Transverse colon (tissue), 3 donors: ENCODE measurements at regions not wholly inside any gene's neighbourhood (a gene's known extent, or its start where the extent isn't known, plus 50 kb on each side); places are given as distances from the start of the nearest gene placed in this dataset.

Experiments
- CTCF ChIP-seq, 5 experiments: fragments of 200-600 bp in 3 of 5; fragments of 450-650 bp in 2 of 5; sonication (generic) in 3 of 5; IDR thresholded peaks; 1 replicate in 2 of 5; 2 replicates in 3 of 5; pipeline ENCODE4 v1.5.1; 2016 to 2017; ENCODE audit warnings: antibody characterized with exemption in 5 of 5, inconsistent platforms in 3 of 5, mild to moderate bottlenecking in 2 of 5, moderate library complexity in 1 of 5
- EP300 ChIP-seq: sonication (generic); formaldehyde crosslinking; IDR thresholded peaks from one replicate; pipeline ENCODE4 v1.6.1; 2017; ENCODE audit warnings: antibody characterized with exemption, low read depth
- POLR2A ChIP-seq: fragments of 450-650 bp; IDR thresholded peaks from one replicate; pipeline ENCODE4 v1.6.1; 2016; ENCODE audit warnings: antibody characterized with exemption, mild to moderate bottlenecking, moderate library complexity

- no peak for TF ChIP-seq CTCF (IDR thresholded peaks at IDR 0.05)
- no peak for TF ChIP-seq EP300
- TF ChIP-seq POLR2A = no peak
Observed at GRCh38 chr1:194045416-194045815, 859.0 kb upstream of the B3GALT2 start.
